ENCODE measurements at regions not wholly inside any gene's neighbourhood (a gene's known extent, or its start where the extent isn't known, plus 50 kb on each side); places are given as distances from the start of the nearest gene placed in this dataset.

GRCh38 chr9:107621436-107621835 is 131.9 kb upstream of the KLF4 start:
- Histone ChIP-seq H3K36me3 (no peaks in the 10 kb centered on the region), H3K4me3 (no peak overlapping the region), H3K4me1 (peaks cover 0 to 4% (median 0%) of the 10 kb centered on the region in 4 donors), H3K9me3 (no peaks in the 10 kb centered on the region), H3K27ac (no peak overlapping the region), H3K27me3 (no peaks in the 10 kb centered on the region)
- no peak for DNase-seq
- no peak for TF ChIP-seq CTCF (IDR thresholded peaks at IDR 0.05)
- no peak for TF ChIP-seq POLR2A (IDR thresholded peaks at IDR 0.05)

- no peaks in the 10 kb centered on the region for H3K36me3 ChIP-seq
- no peak for TF ChIP-seq POLR2A (IDR thresholded peaks at IDR 0.05)
- no peak overlapping the region for H3K4me3 ChIP-seq
- DNase-seq, result peak in 1 of 3 donors; percentile 59
- H3K27ac ChIP-seq, result no peak overlapping the region
- no peaks in the 10 kb centered on the region for H3K9me3 ChIP-seq
- no peaks in the 10 kb centered on the region for H3K27me3 ChIP-seq
- peaks cover 0 to 4% (median 0%) of the 10 kb centered on the region in 4 donors for H3K4me1 ChIP-seq
Observed at GRCh38 chr9:107620801-107621200, 131.2 kb upstream of the KLF4 start.

GRCh38 chr9:107620236-107620635 is 130.7 kb upstream of the KLF4 start:
- H3K4me1 ChIP-seq, result peaks cover 0 to 9% (median 0%) of the 10 kb centered on the region in 4 donors

DNA sequence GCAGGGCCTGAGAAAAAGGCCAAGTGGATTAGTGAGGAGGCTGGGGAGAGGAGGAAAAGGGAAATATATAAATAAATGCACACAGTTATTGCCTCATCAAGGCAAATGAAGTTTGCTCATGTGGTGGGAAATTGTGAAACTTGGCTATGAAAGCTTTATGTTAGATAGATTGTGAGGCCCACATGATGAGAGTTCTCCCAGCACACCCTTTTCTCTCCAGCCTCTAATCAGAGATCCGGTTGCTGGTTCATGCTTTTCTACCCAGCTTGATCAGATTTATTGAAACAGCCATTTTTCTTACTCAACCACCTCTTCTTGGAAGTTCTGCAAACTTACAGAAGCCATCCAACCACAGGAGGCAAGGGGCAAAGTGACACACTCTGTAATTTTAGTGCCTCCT is 125.8 kb upstream of the KLF4 start:
- TF ChIP-seq CTCF (IDR thresholded peaks at IDR 0.05) (no peak), POLR2A (IDR thresholded peaks at IDR 0.05) (no peak)
- Histone ChIP-seq H3K36me3 (no peaks in the 10 kb centered on the region), H3K27me3 (no peaks in the 10 kb centered on the region), H3K4me3 (no peak overlapping the region), H3K9me3 (no peaks in the 10 kb centered on the region), H3K27ac (peak overlapping the region in 1 of 4 donors; percentile 31), H3K4me1 (peaks cover 0 to 21% (median 7%) of the 10 kb centered on the region in 4 donors)
- DNase-seq, result no peak

More at GRCh38 chr9:107620236-107620635, 130.7 kb upstream of the KLF4 start:
- no peaks in the 10 kb centered on the region for H3K36me3 ChIP-seq
- DNase-seq, result no peak
- no peak overlapping the region for H3K27ac ChIP-seq
- no peak overlapping the region for H3K4me3 ChIP-seq
- no peaks in the 10 kb centered on the region for H3K9me3 ChIP-seq
- H3K27me3 ChIP-seq, result no peaks in the 10 kb centered on the region
- no peak for TF ChIP-seq POLR2A (IDR thresholded peaks at IDR 0.05)
- no peak for TF ChIP-seq CTCF (IDR thresholded peaks at IDR 0.05)

DNA sequence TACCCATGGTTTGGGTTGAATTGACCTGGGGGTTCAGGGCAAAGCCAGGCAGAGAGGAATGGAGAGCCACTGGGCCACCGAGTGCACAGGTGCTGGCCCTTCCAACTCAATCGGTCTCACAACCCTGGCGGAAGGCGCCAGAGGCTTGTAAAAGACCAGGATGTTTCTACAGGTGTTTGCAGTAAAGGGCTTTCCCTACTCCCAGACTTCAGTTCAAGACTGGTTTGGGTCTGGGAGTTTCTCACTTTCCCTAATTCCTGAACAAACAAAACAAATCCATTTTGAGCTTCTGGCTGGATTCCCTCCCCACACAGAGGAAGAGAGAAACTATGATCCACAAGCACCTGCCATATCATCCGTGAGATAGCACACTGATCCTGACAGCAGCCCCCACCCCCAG is 125.2 kb upstream of the KLF4 start:
- TF ChIP-seq CTCF (IDR thresholded peaks at IDR 0.05) (no peak), POLR2A (IDR thresholded peaks at IDR 0.05) (no peak)
- no peaks in the 10 kb centered on the region for H3K27me3 ChIP-seq
- no peaks in the 10 kb centered on the region for H3K9me3 ChIP-seq
- H3K27ac ChIP-seq, result peak overlapping the region in 1 of 4 donors; percentile 31
- no peaks in the 10 kb centered on the region for H3K36me3 ChIP-seq
- no peak overlapping the region for H3K4me3 ChIP-seq
- no peak for DNase-seq
- peaks cover 0 to 21% (median 7%) of the 10 kb centered on the region in 4 donors for H3K4me1 ChIP-seq

DNA sequence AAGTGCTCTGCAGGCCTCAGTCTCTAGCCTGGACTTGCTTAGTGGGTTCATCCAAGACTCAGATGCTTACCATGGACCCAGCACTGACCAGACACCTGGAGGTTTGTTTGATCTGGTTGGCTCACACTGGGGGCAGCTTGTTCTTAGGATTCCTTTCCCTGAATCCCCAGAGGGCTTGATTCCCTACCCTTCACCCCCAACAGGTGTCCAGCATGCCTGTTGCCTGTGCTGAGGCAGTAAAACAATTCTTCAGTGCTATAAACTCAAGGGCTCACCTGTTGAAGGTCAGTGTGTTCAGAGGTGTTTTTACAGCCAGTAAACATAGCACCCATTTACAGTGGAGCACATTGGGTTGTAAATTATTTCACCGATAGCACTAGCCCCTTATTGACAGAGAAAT is 123.8 kb upstream of the KLF4 start:
- Histone ChIP-seq H3K4me3 (no peak overlapping the region), H3K4me1 (peaks cover 0 to 21% (median 7%) of the 10 kb centered on the region in 4 donors), H3K27me3 (no peaks in the 10 kb centered on the region), H3K9me3 (no peaks in the 10 kb centered on the region), H3K36me3 (no peaks in the 10 kb centered on the region), H3K27ac (peak overlapping the region in 2 of 4 donors; percentile 3 to 31)
- DNase-seq, result peak in 2 of 3 donors; percentile 56 to 65
- TF ChIP-seq POLR2A (IDR thresholded peaks at IDR 0.05) (no peak), CTCF (IDR thresholded peaks at IDR 0.05) (peak in 2 of 6 experiments; percentile 17 to 23)
